WI38 (cell line): ENCODE measurements at regions not wholly inside any gene's neighbourhood (a gene's known extent, or its start where the extent isn't known, plus 50 kb on each side); places are given as distances from the start of the nearest gene placed in this dataset.

Experiments used
- H3K4me3 ChIP-seq: 2 replicates; pipeline ENCODE4 v1.5.1; 2011; ENCODE audit warnings: low read depth, mild to moderate bottlenecking, control low read depth, low read length
- TF ChIP-seq, protein P1 (sequence below): IDR thresholded peaks from 2 replicates; pipeline ENCODE4 v1.5.1; 2012; ENCODE audit warnings: low read depth, mild to moderate bottlenecking, control low read depth, low read length

DNA sequence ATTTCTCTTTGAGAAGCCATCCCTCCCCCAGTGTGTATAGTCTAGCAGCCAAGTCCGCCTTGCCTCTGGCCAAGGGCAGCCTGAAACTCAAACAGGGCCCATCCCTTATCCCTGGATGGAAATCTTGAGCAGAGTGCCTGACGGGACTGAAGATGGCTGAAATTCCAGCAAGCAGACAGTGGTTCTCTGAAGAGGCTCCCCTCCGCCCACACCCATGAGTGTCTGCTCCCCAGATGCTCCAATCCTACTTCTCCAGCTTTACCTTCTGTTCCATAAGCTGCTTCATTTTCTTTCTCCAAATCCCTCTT, 396.2 kb downstream of the NUAK1 start:
- TF ChIP-seq, protein P1, sequence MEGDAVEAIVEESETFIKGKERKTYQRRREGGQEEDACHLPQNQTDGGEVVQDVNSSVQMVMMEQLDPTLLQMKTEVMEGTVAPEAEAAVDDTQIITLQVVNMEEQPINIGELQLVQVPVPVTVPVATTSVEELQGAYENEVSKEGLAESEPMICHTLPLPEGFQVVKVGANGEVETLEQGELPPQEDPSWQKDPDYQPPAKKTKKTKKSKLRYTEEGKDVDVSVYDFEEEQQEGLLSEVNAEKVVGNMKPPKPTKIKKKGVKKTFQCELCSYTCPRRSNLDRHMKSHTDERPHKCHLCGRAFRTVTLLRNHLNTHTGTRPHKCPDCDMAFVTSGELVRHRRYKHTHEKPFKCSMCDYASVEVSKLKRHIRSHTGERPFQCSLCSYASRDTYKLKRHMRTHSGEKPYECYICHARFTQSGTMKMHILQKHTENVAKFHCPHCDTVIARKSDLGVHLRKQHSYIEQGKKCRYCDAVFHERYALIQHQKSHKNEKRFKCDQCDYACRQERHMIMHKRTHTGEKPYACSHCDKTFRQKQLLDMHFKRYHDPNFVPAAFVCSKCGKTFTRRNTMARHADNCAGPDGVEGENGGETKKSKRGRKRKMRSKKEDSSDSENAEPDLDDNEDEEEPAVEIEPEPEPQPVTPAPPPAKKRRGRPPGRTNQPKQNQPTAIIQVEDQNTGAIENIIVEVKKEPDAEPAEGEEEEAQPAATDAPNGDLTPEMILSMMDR: no peak
- H3K4me3 ChIP-seq: no peak overlapping the region

DNA sequence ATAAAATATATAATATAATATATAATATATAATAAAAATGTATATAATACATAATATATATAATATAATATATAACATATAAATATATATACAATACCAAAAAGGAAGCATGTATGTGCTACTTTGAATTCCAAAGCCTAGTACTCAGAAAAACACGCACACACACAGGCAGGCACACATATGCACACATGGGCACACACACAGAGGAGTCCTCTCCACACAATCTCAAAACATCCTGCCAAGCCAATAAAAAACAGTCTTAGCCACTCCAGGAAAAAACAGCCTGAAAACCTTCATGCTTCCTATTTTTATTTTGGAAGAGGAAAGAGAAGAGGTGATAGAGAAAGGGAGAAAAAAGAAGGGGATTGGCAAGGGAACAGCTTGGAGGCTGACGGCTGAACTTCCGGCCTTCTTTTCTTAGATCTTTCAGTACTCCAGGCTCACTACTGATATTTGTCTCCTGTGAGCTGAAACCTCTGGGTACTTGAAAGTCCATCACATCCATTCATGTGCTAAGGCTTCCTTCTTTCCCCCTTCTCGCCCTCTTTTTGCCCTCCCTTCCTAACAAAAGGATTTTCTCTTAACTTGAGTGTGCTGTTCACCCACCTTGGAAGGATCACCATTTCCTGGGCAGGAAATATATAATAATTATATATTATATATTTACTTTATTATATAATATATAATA, 394.2 kb downstream of the NUAK1 start:
- TF ChIP-seq, protein P1: no peak
- H3K4me3 ChIP-seq: no peak overlapping the region

DNA sequence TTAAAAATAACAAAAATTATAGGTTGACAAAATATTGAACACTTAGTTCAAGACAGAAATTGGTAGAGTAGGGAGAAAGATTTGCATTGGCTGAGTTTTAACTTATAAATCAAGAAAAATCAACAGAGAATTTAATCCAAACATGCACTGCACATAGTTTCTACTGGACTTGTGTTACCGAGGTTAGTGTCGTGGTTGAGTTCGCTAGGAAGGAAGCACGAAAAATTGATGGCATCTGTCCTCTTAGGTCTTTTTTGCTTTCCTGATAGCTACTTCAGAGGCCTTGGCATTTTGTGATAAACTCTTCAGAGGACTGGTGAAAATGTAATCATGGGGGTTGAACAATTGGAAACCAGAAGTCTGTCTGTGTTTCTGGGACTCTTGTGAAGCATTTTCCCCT, 392.9 kb downstream of the NUAK1 start:
- TF ChIP-seq, protein P1: no peak
- H3K4me3 ChIP-seq: no peak overlapping the region

DNA sequence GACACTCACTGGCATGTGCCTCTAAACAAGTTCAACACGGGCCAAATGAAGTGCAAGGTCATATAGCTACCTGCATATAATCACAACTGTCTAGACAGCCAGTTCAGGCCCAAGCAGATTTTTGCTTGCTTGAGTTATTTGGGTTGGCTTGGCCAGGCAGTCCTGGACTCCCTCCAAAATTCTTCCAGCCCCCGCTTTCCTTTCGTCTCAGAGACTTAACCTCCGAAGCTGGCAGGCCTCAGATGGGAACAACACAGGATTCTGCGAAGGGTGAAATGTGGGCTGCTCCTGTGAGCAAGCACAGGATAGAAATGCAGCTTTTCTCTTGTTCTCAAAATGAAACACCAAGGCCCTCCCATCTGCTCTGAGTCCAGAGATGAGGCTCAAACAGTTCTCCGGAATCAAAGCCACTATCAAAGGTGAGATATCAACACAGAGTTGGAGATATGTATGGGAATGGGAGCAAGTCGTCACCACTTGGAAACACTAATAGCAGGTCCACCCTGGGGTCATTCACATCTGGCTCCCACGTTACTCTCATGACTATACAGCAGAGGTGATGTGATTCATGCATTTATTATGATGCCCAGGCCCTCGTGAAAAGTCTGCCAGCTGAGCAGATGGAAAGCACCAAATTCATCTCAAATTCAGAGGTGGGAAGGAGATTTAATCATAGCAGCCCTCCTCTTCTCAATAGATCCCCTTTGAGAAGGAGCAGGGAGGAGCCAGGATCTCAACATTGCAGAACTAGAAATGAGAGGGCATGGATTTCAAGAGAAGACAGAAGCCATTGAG, 389.8 kb downstream of the NUAK1 start:
- H3K4me3 ChIP-seq: no peak overlapping the region
- TF ChIP-seq, protein P1: no peak

DNA sequence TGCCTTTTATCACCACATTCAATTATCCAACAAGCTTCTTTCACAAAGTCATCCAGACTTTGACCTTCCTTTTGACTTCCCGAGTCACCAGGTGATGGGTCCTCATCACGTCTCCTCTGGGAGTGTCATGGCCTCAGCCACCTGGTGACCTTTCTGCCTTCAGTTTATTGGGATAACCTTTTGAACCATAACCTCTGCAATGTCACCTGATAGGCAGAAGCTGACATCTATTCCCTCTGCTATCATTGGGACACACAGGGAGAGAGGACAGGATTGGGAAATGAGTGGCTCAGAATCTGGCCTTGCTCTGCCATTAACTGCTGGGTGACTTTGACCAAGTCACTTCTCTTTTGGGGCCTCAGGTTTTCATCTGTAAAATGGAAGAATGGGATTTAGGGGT, 388.7 kb downstream of the NUAK1 start:
- no peak overlapping the region for H3K4me3 ChIP-seq
- TF ChIP-seq, protein P1: no peak

DNA sequence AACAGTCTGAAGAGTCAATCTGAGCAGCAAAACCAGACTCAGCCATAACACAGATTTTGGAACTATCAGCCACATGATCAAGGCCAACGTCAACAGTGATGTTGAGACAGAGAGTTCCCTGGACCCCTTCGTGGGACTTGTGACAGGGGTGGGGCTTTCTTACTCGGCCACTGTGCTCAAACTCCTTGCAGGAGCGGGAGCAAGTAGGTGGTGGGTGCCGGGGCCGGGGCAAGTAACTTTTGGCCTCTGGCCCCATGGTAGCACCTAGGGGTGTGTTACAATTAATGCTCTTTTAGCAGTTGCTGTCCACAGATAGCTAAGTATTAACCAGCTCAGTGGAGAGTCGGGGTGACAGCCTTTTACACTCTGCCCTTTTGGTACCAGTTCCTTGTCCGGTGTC, 384.4 kb downstream of the NUAK1 start:
- no peak overlapping the region for H3K4me3 ChIP-seq
- TF ChIP-seq, protein P1: no peak

DNA sequence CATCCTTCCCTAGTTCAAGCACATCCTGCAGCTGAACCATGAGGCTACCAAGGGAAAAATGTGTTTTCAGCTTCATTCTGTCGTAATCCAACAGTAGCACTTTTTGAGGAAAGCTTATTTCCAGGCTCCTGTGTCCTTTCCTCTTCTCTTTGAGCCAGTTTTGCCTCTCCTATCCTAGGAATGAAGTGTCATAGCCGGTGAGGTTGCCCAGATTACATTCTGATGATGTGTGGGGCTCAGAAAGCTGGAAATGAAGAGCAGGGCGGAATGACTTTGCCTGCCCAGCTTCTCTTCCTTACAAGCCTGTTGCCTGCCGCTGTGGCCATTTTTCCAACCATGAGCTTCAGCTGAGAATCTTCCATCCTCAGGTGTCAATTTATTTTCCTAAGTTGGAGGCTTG, 381.8 kb downstream of the NUAK1 start:
- TF ChIP-seq, protein P1: no peak
- H3K4me3 ChIP-seq: no peak overlapping the region
